GM19463 (cell line): ENCODE measurements at regions not wholly inside any gene's neighbourhood (a gene's known extent, or its start where the extent isn't known, plus 50 kb on each side); places are given as distances from the start of the nearest gene placed in this dataset.
"Not testable (repeated sequence)": the region's sequence is repeated elsewhere in the genome, so short reads cannot be mapped to it uniquely, and the experiment has no call there.

Source experiments
- ATAC-seq: cut with Tn5 transposase; IDR thresholded peaks from one replicate; pipeline ENCODE4 v1.9.1; 2021; ENCODE audit warnings: mild to moderate bottlenecking, moderate library complexity; ENCODE audit not compliant: unreplicated experiment

GRCh38 chr7:32227746-32228145 lies 157.5 kb upstream of the PDE1C start:
- no peak for ATAC-seq

DNA sequence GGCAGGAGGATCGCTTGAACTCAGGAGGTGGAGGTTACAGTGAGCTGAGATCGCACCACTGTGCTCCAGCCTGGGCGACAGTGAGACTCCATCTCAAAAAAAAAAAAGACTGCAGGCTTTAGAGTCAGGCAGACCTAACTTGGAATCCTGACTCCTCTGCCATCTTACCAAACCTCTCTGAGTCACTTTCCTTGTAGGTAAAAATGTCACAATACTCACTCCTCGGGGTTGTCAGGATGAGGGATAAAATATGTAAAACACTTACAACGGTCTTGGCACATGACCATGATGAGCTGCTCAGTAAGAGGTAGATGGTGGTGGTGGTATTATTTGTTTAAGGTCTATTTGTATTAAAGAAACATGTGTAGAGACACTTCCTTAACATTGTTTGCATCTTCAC lies 154.1 kb upstream of the PDE1C start:
- ATAC-seq: no peak

DNA sequence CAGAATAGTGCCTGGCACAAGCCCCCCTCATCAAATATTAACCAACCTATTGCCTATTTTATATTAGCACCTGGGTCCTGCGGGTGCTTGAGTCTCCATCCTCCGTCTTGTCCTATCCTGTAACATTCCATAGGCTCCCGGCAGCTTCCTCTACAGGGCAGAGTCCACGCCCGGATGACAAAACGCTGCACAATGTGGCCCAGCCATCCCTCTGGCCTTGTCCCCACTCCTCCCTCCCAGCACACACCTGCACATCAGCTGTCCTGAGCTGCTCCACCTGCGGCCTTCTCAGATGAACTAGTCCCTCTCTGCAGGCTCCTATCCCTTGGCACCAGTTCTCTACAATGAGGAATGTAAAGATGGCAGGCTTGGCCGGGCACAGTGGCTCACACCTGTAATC lies 153.5 kb upstream of the PDE1C start:
- no peak for ATAC-seq

- ATAC-seq: no peak
Observed at GRCh38 chr7:32223071-32223650, 153.0 kb upstream of the PDE1C start.

DNA sequence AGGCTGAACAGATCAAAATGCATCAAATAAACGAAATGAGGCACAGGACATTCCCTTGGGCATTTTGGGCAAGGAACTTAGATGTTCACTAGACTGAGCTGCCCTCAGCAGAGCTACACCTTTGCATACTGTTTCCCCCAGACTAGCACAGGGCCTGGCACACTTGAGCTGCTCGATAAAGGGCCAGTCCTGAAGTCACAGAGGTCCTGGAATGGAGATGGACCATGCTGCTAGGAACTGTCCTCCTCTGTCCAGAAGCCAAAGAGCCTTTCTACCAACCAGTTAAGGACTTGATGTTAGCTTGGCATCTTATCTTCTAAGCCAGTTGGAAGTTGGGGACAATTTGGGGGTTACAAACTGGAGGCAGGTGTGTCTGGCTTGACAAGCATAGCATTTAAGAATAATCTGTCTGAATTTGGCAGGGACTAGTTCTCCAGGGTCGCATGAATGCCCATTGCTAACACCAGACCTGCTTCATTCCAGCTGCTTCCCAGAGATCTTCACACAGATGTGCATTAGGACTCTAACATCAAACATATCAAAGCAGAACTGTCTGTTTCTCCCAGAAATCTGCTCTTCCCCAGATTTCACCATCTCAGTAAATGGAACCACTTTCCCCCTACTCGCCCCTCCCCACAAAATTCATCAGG lies 152.2 kb upstream of the PDE1C start:
- ATAC-seq: no peak

GRCh38 chr7:32221736-32222135 lies 151.5 kb upstream of the PDE1C start:
- no peak for ATAC-seq

DNA sequence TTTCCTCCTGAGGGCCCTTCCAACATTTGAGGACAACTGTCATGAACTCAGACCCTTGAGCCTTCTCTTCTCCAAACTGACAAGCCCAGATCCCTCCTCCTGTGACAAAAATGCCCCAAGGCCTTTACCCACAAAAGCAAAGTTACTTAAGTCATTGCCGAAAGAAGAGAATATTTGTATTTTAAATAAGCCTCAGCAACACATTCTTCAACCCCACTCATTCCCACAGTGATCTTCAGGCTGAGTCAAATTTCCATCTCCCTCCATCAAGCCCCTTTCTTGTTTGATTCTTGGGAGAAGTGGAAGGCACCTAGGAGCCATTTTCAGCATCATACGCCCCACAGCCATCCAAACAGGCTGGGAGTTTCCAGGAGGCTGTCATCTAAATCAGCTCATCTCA lies 150.8 kb upstream of the PDE1C start:
- no peak for ATAC-seq

GRCh38 chr7:32219831-32220230 lies 149.6 kb upstream of the PDE1C start:
- ATAC-seq: not testable (repeated sequence)

- no peak for ATAC-seq
Observed at GRCh38 chr7:32219416-32219815, 149.2 kb upstream of the PDE1C start.

DNA sequence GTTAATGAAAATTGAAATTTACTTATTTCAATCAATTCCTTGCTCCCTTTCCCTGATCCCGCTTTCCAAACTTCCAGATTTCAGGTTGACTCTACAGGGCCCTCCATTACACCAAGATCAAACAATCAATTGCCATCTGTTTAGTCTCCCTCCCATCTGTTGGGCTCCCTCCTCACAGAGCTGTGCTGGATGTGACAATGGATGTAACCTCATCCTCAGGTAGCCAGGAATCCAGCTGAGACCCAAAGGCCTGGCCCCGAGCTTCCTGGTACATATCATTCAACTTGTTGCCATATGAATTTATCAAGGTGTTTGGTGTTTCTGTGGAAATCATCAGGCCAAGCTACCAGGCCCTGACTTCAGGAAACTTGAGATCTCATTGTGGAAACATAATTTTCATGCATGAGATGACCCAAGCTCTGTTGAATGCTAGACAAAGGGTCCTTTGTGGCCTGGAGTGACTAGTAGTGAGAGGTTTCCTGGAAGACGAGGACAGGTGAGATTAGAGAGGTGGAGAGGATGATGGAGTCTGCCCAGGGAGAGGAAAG lies 148.6 kb upstream of the PDE1C start:
- ATAC-seq: no peak

DNA sequence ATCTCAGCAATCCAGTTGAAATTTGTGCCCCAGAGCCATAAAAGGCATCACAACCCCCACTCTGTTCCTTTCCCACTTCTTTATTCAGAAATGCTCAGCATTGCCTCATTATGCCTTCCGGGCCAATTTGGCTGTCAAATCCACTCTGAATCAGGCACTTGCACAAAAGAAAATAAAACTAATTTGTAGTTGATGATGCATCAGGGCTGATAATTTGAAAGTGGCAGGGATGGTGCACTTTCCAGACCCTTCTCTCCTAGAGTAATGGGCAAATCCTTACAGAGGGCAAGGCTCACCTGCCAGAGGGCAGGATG lies 147.9 kb upstream of the PDE1C start:
- ATAC-seq: no peak

- ATAC-seq: no peak
Observed at GRCh38 chr7:32217341-32218153, 147.3 kb upstream of the PDE1C start.

GRCh38 chr7:32216759-32217158 lies 146.6 kb upstream of the PDE1C start:
- no peak for ATAC-seq

- ATAC-seq: no peak
Observed at GRCh38 chr7:32215697-32216096, 145.5 kb upstream of the PDE1C start.

- no peak for ATAC-seq
Observed at GRCh38 chr7:32214913-32215312, 144.7 kb upstream of the PDE1C start.

DNA sequence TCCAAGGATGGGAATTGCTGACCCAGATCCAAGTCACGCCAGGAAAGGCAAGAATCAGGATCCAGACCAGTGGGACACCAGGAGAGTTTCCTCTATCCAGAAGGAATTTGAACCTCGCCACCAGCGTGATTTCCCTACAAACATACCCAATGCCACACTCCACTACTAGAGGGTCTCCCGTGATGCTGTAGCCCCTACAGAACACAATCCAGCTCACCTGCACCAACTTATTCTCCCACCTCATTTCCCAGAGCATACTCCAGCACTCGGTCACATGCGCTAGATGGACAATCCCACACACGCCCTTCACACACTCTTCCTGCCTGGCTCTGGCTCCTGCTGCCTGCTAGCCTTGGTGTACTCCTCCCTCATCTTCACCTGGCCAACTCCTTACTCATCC lies 142.1 kb upstream of the PDE1C start:
- no peak for ATAC-seq

- no peak for ATAC-seq
Observed at GRCh38 chr7:32206987-32207386, 136.8 kb upstream of the PDE1C start.

DNA sequence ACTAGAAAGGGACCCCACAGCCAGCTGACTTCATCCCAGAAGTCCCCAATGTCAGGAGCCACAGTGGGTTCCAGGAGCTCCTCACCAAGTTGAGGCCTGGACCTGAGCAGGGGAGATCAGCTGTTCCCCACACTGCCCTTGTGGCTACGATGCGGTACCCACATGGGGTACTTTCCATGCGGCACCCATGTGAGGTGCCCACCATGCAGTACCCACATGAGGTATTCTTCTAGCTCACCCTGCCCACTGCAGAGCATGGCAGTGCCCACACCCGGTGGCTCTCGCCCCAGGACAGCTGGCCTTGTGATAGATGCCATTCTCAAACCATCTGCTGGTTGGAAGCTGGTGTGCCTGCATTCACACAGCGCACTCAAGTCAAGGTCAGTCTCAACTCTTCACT lies 136.3 kb upstream of the PDE1C start:
- no peak for ATAC-seq

GRCh38 chr7:32205298-32205824 lies 135.2 kb upstream of the PDE1C start:
- not testable (repeated sequence) for ATAC-seq

- peak; percentile 57 for ATAC-seq
Observed at GRCh38 chr7:32204361-32205018, 134.3 kb upstream of the PDE1C start.

DNA sequence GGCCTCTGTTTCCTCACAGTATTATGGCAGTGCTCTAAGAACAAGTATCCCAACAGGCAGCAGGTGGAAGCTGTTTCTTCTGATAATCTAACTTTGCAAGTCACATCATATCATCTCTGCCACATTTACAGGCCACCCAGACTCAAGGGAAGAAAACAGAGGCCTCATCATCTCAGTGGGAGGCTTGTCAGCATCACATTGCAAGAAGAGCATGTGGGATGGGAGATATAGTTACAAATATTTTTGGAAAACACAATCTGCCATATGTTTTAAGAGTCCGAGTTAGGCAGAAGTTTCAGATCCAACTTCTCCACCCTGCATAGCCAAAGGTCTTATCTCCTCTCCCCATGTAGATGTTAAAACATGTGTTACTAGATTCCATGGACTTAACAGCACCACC lies 130.4 kb upstream of the PDE1C start:
- ATAC-seq: no peak
